Sigmoid colon (tissue), 6 donors: ENCODE measurements at regions not wholly inside any gene's neighbourhood (a gene's known extent, or its start where the extent isn't known, plus 50 kb on each side); places are given as distances from the start of the nearest gene placed in this dataset.
A peak's percentile ranks its signal among the peaks of the same experiment; 100 is the strongest.

Experiments
- DNase-seq: peaks from one replicate; pipeline ENCODE4 v3.0.0-alpha.2; 2019
- H3K27ac ChIP-seq, 4 donors: fragments of 200-600 bp; sonication (generic); one replicate each; pipeline ENCODE4 v1.5.1; 2016 to 2019; ENCODE audit warnings: mild to moderate bottlenecking in 1 of 4
- H3K27me3 ChIP-seq, 3 donors: fragments of 200-600 bp; sonication (generic); one replicate each; pipeline ENCODE4 v1.5.1; 2019; ENCODE audit warnings: mild to moderate bottlenecking in 1 of 3
- H3K36me3 ChIP-seq, 4 donors: fragments of 200-600 bp; sonication (generic); one replicate each; pipeline ENCODE4 v1.5.1; 2016 to 2019
- H3K4me1 ChIP-seq, 4 donors: fragments of 200-600 bp; sonication (generic); one replicate each; pipeline ENCODE4 v1.5.1; 2017 to 2019
- H3K4me3 ChIP-seq, 4 donors: fragments of 200-600 bp; sonication (generic); one replicate each; pipeline ENCODE4 v1.5.1; 2017 to 2019; ENCODE audit warnings: mild to moderate bottlenecking in 2 of 4, moderate library complexity in 1 of 4
- H3K9me3 ChIP-seq, 4 donors: fragments of 200-600 bp in 3 of 4; sonication (generic) in 3 of 4; one replicate each; pipeline versions ENCODE4 v1.5.1 to v1.6.1; 2013 to 2019
- CTCF ChIP-seq, 4 experiments: fragments of 450-650 bp in 3 of 4; fragments of 200-600 bp in 1 of 4; IDR thresholded peaks; one replicate each; pipeline ENCODE4 v1.5.1; 2016 to 2019; ENCODE audit warnings: antibody characterized with exemption in 4 of 4, mild to moderate bottlenecking in 3 of 4, moderate library complexity in 2 of 4
- EP300 ChIP-seq, 4 donors: sonication (generic); formaldehyde crosslinking; IDR thresholded peaks; one replicate each; pipeline ENCODE4 v1.6.1; 2017; ENCODE audit warnings: antibody characterized with exemption in 4 of 4
- POLR2A ChIP-seq, 2 donors: fragments of 450-650 bp; IDR thresholded peaks; one replicate each; pipeline ENCODE4 v1.6.1; 2016; ENCODE audit warnings: antibody characterized with exemption in 2 of 2, mild to moderate bottlenecking in 2 of 2, moderate library complexity in 2 of 2
- POLR2AphosphoS5 ChIP-seq, 4 donors: sonication (generic); formaldehyde crosslinking; IDR thresholded peaks; one replicate each; pipeline ENCODE4 v1.6.1; 2017; ENCODE audit warnings: antibody characterized with exemption in 4 of 4
- WGBS, 2 donors: extraction: QIAGEN DNeasy Blood & Tissue Kit; methylation state at CpG; one replicate each; pipeline ENCODE4 v1.1.7; 2013; 5-methylcytosine and 5-hydroxymethylcytosine counted together
- intact Hi-C: fragments of 100-400 bp; cut with DNase I; formaldehyde crosslinking; loops from one replicate; pipeline ENCODE4 v1.15.1; 2023
- donor health status: healthy with polysubstance abuse.
- donor health status: healthy.

- DNase-seq: no peak
- H3K27ac ChIP-seq: peak overlapping the region in 1 of 4 donors; percentile 76
- TF ChIP-seq EP300 (IDR thresholded peaks at IDR 0.05): no peak
- no peak for TF ChIP-seq POLR2A (IDR thresholded peaks at IDR 0.05)
- TF ChIP-seq CTCF (IDR thresholded peaks at IDR 0.05): no peak
- TF ChIP-seq POLR2AphosphoS5 (IDR thresholded peaks at IDR 0.05): no peak
- H3K36me3 ChIP-seq: no peaks in the 10 kb centered on the region
- intact Hi-C loops: no loop called here
- peaks cover 0 to 30% (median 25%) of the 10 kb centered on the region in 4 donors for H3K4me1 ChIP-seq
- H3K4me3 ChIP-seq: no peak overlapping the region
- 33 to 70% methylated on average over 9 of the region's 9 CpGs for WGBS, 2 donors
- H3K9me3 ChIP-seq: no peaks in the 10 kb centered on the region
- no peaks in the 10 kb centered on the region for H3K27me3 ChIP-seq
Measured at GRCh38 chr20:19047040-19047950, 165.1 kb upstream of the SLC24A3 start.

- 23 to 52% methylated on average over 3 of the region's 3 CpGs for WGBS, 2 donors
- peak overlapping the region in 1 of 4 donors; percentile 76 for H3K27ac ChIP-seq
- no peaks in the 10 kb centered on the region for H3K9me3 ChIP-seq
- no peaks in the 10 kb centered on the region for H3K36me3 ChIP-seq
- no peak overlapping the region for H3K4me3 ChIP-seq
- no peaks in the 10 kb centered on the region for H3K27me3 ChIP-seq
- TF ChIP-seq POLR2A (IDR thresholded peaks at IDR 0.05) (no peak), POLR2AphosphoS5 (IDR thresholded peaks at IDR 0.05) (no peak), EP300 (IDR thresholded peaks at IDR 0.05) (no peak), CTCF (IDR thresholded peaks at IDR 0.05) (no peak)
- peaks cover 0 to 30% (median 25%) of the 10 kb centered on the region in 4 donors for H3K4me1 ChIP-seq
- no peak for DNase-seq
- intact Hi-C loops: no loop called here
Measured at GRCh38 chr20:19047951-19048296, 164.5 kb upstream of the SLC24A3 start.

DNA sequence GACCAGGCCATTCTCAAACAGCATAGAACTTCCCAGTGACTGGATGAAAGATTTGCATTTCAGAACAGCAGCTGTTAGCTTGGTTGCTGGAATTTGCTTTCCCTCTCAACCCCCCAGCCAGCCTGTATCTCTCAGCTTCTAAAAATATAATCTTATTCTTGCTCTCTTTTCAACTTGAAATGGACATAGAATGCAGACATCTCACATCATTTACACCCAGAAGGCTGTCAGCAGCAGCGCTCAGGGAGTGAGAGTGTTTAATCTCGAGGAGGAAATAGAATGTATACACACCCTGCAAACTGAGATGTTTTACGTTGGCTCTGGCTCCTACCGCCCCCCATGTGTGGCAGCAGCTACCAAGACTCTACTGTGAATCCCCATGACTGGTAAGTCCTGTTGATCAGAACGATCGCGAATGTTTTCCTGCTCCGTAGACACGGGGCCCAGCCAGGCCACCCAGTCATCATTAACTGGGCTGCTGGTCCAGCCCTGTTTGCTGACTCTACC is 163.4 kb upstream of the SLC24A3 start:
- WGBS, 2 donors: 33 to 61% methylated on average over 9 of the region's 9 CpGs
- no peaks in the 10 kb centered on the region for H3K36me3 ChIP-seq
- TF ChIP-seq CTCF (IDR thresholded peaks at IDR 0.05) (no peak), EP300 (IDR thresholded peaks at IDR 0.05) (no peak), POLR2A (IDR thresholded peaks at IDR 0.05) (no peak), POLR2AphosphoS5 (IDR thresholded peaks at IDR 0.05) (no peak)
- H3K27ac ChIP-seq: peak overlapping the region in 3 of 4 donors; percentile 49 to 76 (median 73)
- H3K4me3 ChIP-seq: no peak overlapping the region
- intact Hi-C loops: no loop called here
- DNase-seq: no peak
- no peaks in the 10 kb centered on the region for H3K9me3 ChIP-seq
- no peaks in the 10 kb centered on the region for H3K27me3 ChIP-seq
- peaks cover 0 to 30% (median 25%) of the 10 kb centered on the region in 4 donors for H3K4me1 ChIP-seq

GRCh38 chr20:19049514-19049913 is 162.9 kb upstream of the SLC24A3 start:
- no peaks in the 10 kb centered on the region for H3K27me3 ChIP-seq
- WGBS, 2 donors: 87 to 95% methylated on average over 7 of the region's 7 CpGs
- DNase-seq: peak; percentile 70
- H3K27ac ChIP-seq: peak overlapping the region in 3 of 4 donors; percentile 49 to 76 (median 73)
- H3K4me3 ChIP-seq: no peak overlapping the region
- H3K9me3 ChIP-seq: no peaks in the 10 kb centered on the region
- H3K36me3 ChIP-seq: no peaks in the 10 kb centered on the region
- TF ChIP-seq POLR2A (IDR thresholded peaks at IDR 0.05) (no peak), CTCF (IDR thresholded peaks at IDR 0.05) (no peak), POLR2AphosphoS5 (IDR thresholded peaks at IDR 0.05) (no peak), EP300 (IDR thresholded peaks at IDR 0.05) (no peak)
- intact Hi-C loops: no loop called here
- peaks cover 0 to 30% (median 25%) of the 10 kb centered on the region in 4 donors for H3K4me1 ChIP-seq
